EH (cell line): ENCODE measurements at regions not wholly inside any gene's neighbourhood (a gene's known extent, or its start where the extent isn't known, plus 50 kb on each side); places are given as distances from the start of the nearest gene placed in this dataset.
A peak's percentile ranks its signal among the peaks of the same experiment; 100 is the strongest.

Source experiments
- DNase-seq: peaks from one replicate; pipeline ENCODE4 v3.0.0-alpha.2; 2015; ENCODE audit warnings: low read depth

- DNase-seq, result no peak
These were observed 355.4 kb upstream of the GULP1 start for GRCh38 chr2:187936228-187936627.

- DNase-seq, result no peak
These were observed 352.5 kb upstream of the GULP1 start for GRCh38 chr2:187939180-187939579.

- DNase-seq, result peak; percentile 7
These were observed 348.8 kb upstream of the GULP1 start for GRCh38 chr2:187942876-187943275.

GRCh38 chr2:187943772-187944369 lies 347.8 kb upstream of the GULP1 start:
- DNase-seq, result no peak

GRCh38 chr2:187949859-187950258 lies 341.8 kb upstream of the GULP1 start:
- DNase-seq, result no peak

GRCh38 chr2:187951470-187952218 lies 340.0 kb upstream of the GULP1 start:
- no peak for DNase-seq

GRCh38 chr2:187956906-187957534 lies 334.7 kb upstream of the GULP1 start:
- DNase-seq, result peak; percentile 38

- peak; percentile 35 for DNase-seq
These were observed 331.9 kb upstream of the GULP1 start for GRCh38 chr2:187959821-187960220.

- DNase-seq, result no peak
These were observed 329.1 kb upstream of the GULP1 start for GRCh38 chr2:187962538-187962937.

GRCh38 chr2:187964746-187965145 lies 326.9 kb upstream of the GULP1 start:
- peak; percentile 18 for DNase-seq

GRCh38 chr2:187966924-187967323 lies 324.8 kb upstream of the GULP1 start:
- DNase-seq, result no peak

- no peak for DNase-seq
These were observed 319.8 kb upstream of the GULP1 start for GRCh38 chr2:187971893-187972292.

GRCh38 chr2:187976259-187976985 lies 315.3 kb upstream of the GULP1 start:
- peak; percentile 7 for DNase-seq

- DNase-seq, result no peak
These were observed 314.7 kb upstream of the GULP1 start for GRCh38 chr2:187976986-187977333.

- no peak for DNase-seq
These were observed 313.3 kb upstream of the GULP1 start for GRCh38 chr2:187978356-187978755.

GRCh38 chr2:187982668-187983067 lies 309.0 kb upstream of the GULP1 start:
- DNase-seq, result peak; percentile 93

GRCh38 chr2:187985195-187985594 lies 306.5 kb upstream of the GULP1 start:
- DNase-seq, result no peak

- DNase-seq, result peak; percentile 15
These were observed 305.8 kb upstream of the GULP1 start for GRCh38 chr2:187985923-187986322.

GRCh38 chr2:187986390-187987105 lies 305.1 kb upstream of the GULP1 start:
- DNase-seq, result peak; percentile 42

GRCh38 chr2:187988348-187988747 lies 303.3 kb upstream of the GULP1 start:
- no peak for DNase-seq

- no peak for DNase-seq
These were observed 301.6 kb upstream of the GULP1 start for GRCh38 chr2:187989925-187990623.
